OCI-LY7 (cell line): ENCODE measurements at regions not wholly inside any gene's neighbourhood (a gene's known extent, or its start where the extent isn't known, plus 50 kb on each side); places are given as distances from the start of the nearest gene placed in this dataset.

Source experiments
- BruUV-seq: library from RNA; stranded (reverse); fragments of 400-500 nt; replicated peaks from 2 replicates; lab custom pipeline; 2021; lab: Mats Ljungman, UMichigan
- CTCF ChIA-PET: fragments of 300-600 bp; sonication (Branson Sonifier 250); formaldehyde crosslinking; loops from one replicate; lab custom pipeline; 2022; ENCODE audit warnings: antibody characterized with exemption; ENCODE audit not compliant: unreplicated experiment; lab: Charles Lee
- POLR2A ChIA-PET: fragments of 300-600 bp; sonication (Branson Sonifier 250); formaldehyde crosslinking; loops from one replicate; lab custom pipeline; 2022; ENCODE audit warnings: antibody characterized with exemption; lab: Charles Lee
- DNase-seq: peaks from one replicate; pipeline ENCODE4 v3.0.0-alpha.2; 2015; ENCODE audit warnings: low spot score
- H2AFZ ChIP-seq: fragments of 200-600 bp; sonication (generic), shearing (Covaris generic); 2 replicates; pipeline ENCODE4 v1.6.1; 2014; ENCODE audit warnings: mild to moderate bottlenecking, antibody characterized with exemption, low read length, moderate library complexity
- H3K27ac ChIP-seq: fragments of 200-600 bp; sonication (generic); 2 replicates; pipeline ENCODE4 v1.5.1; 2014; ENCODE audit warnings: mixed run types, low read depth, mild to moderate bottlenecking, moderate library complexity, low read length, inconsistent platforms; ENCODE audit not compliant: poor library complexity, severe bottlenecking
- H3K36me3 ChIP-seq: fragments of 200-600 bp; sonication (generic); 2 replicates; pipeline ENCODE4 v1.6.1; 2014; ENCODE audit warnings: mild to moderate bottlenecking, antibody characterized with exemption, low read length, moderate library complexity, mixed read lengths; ENCODE audit not compliant: insufficient read depth
- H3K4me1 ChIP-seq: fragments of 200-600 bp; sonication (generic); 2 replicates; pipeline ENCODE4 v1.5.1; 2014; ENCODE audit warnings: mild to moderate bottlenecking, low read length; ENCODE audit not compliant: insufficient read depth, poor library complexity, severe bottlenecking
- H3K4me2 ChIP-seq: fragments of 200-600 bp; sonication (generic); 2 replicates; pipeline ENCODE4 v1.6.1; 2014; ENCODE audit warnings: mild to moderate bottlenecking, low read length
- H3K4me3 ChIP-seq: fragments of 200-600 bp; sonication (generic); 2 replicates; pipeline ENCODE4 v1.5.1; 2014; ENCODE audit warnings: mild to moderate bottlenecking, low read depth, low read length; ENCODE audit not compliant: poor library complexity, severe bottlenecking
- H3K79me2 ChIP-seq: fragments of 200-600 bp; sonication (generic); 2 replicates; pipeline ENCODE4 v1.6.1; 2016; ENCODE audit warnings: low read depth, mild to moderate bottlenecking, low read length, moderate library complexity, mixed read lengths; ENCODE audit not compliant: insufficient read depth
- H3K9me2 ChIP-seq: fragments of 200-600 bp; sonication (generic); 2 replicates; pipeline ENCODE4 v1.6.1; 2016; ENCODE audit warnings: mild to moderate bottlenecking, low read length, mixed read lengths; ENCODE audit not compliant: insufficient read depth
- H3K9me3 ChIP-seq: fragments of 200-600 bp; sonication (generic); 2 replicates; pipeline ENCODE4 v1.6.1; 2014; ENCODE audit warnings: mild to moderate bottlenecking, mixed run types, low read length, mixed read lengths
- H4K20me1 ChIP-seq: fragments of 200-600 bp; sonication (generic); 2 replicates; pipeline ENCODE4 v1.6.1; 2014; ENCODE audit warnings: mild to moderate bottlenecking, antibody characterized with exemption, low read length, moderate library complexity, mixed read lengths; ENCODE audit not compliant: insufficient read depth
- CTCF ChIP-seq: fragments of 200-600 bp; sonication (generic); conservative IDR thresholded peaks from 2 replicates; pipeline ENCODE4 v1.5.1; 2014; ENCODE audit warnings: mild to moderate bottlenecking, antibody characterized with exemption, low read length, moderate library complexity, mixed read lengths
- EZH2phosphoT487 ChIP-seq: fragments of 200-600 bp; sonication (generic); IDR thresholded peaks from 2 replicates; pipeline ENCODE4 v1.6.1; 2018; ENCODE audit warnings: low read depth, borderline replicate concordance, mild to moderate bottlenecking, mixed run types, antibody characterized with exemption, low read length, moderate library complexity, mixed read lengths
- intact Hi-C: fragments of 100-400 bp; cut with micrococcal nuclease; formaldehyde crosslinking; loops from one replicate; pipeline ENCODE4 v1.10.0; 2022; ENCODE audit not compliant: unreplicated experiment

DNA sequence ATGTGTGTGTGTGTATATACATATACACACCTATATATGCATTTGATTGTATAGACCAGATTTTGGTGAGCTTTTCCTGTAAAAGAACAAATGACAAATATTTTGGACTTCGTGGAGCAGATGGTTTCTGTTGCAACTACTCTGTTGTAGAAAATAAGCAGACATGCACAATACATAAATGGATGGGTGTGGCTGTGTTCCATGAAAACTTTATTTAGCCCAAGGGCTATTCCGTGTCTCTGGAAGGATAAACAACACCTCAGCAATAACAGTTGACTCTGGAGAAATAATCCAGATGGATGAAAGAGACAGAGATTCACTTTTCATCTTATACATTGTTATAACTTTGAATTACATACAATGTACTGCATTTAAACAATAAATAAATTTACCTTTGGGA lies 441.4 kb downstream of the CNTN3 start:
- Histone ChIP-seq H3K79me2 (no peaks in the 10 kb centered on the region), H3K4me2 (no peak overlapping the region), H3K4me3 (no peak overlapping the region), H3K9me3 (no peaks in the 10 kb centered on the region), H3K9me2 (no peaks in the 10 kb centered on the region), H4K20me1 (no peaks in the 10 kb centered on the region), H3K27ac (no peak overlapping the region), H2AFZ (no peak overlapping the region), H3K4me1 (no peaks in the 10 kb centered on the region), H3K36me3 (no peaks in the 10 kb centered on the region)
- ChIA-PET POLR2A (no interaction called here), CTCF (no interaction called here)
- no peak for TF ChIP-seq EZH2phosphoT487
- TF ChIP-seq CTCF, result no peak
- no peak for DNase-seq
- intact Hi-C loops, result no loop called here
- no TSS peak for BruUV-seq

- Histone ChIP-seq H4K20me1 (no peaks in the 10 kb centered on the region), H3K79me2 (no peaks in the 10 kb centered on the region), H3K9me3 (no peaks in the 10 kb centered on the region), H3K4me2 (no peak overlapping the region), H3K27ac (no peak overlapping the region), H2AFZ (no peak overlapping the region), H3K4me1 (no peaks in the 10 kb centered on the region), H3K4me3 (no peak overlapping the region), H3K36me3 (no peaks in the 10 kb centered on the region), H3K9me2 (no peaks in the 10 kb centered on the region)
- CTCF ChIA-PET, result no interaction called here
- no peak for TF ChIP-seq EZH2phosphoT487
- TF ChIP-seq CTCF, result no peak
- no peak for DNase-seq
- POLR2A ChIA-PET, result no interaction called here
- no TSS peak for BruUV-seq
- intact Hi-C loops, result no loop called here
These were observed 446.5 kb downstream of the CNTN3 start for GRCh38 chr3:74167926-74168325.

GRCh38 chr3:74165211-74165610 lies 449.2 kb downstream of the CNTN3 start:
- Histone ChIP-seq H3K4me1 (no peaks in the 10 kb centered on the region), H2AFZ (no peak overlapping the region), H3K4me3 (no peak overlapping the region), H3K9me2 (no peaks in the 10 kb centered on the region), H3K36me3 (no peaks in the 10 kb centered on the region), H3K9me3 (no peaks in the 10 kb centered on the region), H3K27ac (no peak overlapping the region), H3K79me2 (no peaks in the 10 kb centered on the region), H3K4me2 (no peak overlapping the region), H4K20me1 (no peaks in the 10 kb centered on the region)
- TF ChIP-seq CTCF (no peak), EZH2phosphoT487 (no peak)
- BruUV-seq, result no TSS peak
- POLR2A ChIA-PET, result interaction anchor here (0.5 kb wide), 1 partner anchor 13 kb away, joined by 3 read pairs; no protein-coding TSS in a partner anchor
- CTCF ChIA-PET, result no interaction called here
- DNase-seq, result no peak
- intact Hi-C loops, result no loop called here
